ENCODE measurements at regions not wholly inside any gene's neighbourhood (a gene's known extent, or its start where the extent isn't known, plus 50 kb on each side); places are given as distances from the start of the nearest gene placed in this dataset.
"Not testable (repeated sequence)": the region's sequence is repeated elsewhere in the genome, so short reads cannot be mapped to it uniquely, and the experiment has no call there.

- no peak overlapping the region for H3K4me3 ChIP-seq (ENCODE audit: low read length)
- peak; percentile 2 for DNase-seq (ENCODE audit: low read depth)
- no peak for TF ChIP-seq CTCF (conservative IDR thresholded peaks at IDR 0.05; ENCODE audit: low read length)
Measured at GRCh38 chr4:43457866-43458265, 565.4 kb downstream of the GRXCR1 start.

- no peak for TF ChIP-seq CTCF (conservative IDR thresholded peaks at IDR 0.05; ENCODE audit: low read length)
- H3K4me3 ChIP-seq (ENCODE audit: low read length): no peak overlapping the region
- DNase-seq (ENCODE audit: low read depth): no peak
Measured at GRCh38 chr4:43458293-43458692, 565.8 kb downstream of the GRXCR1 start.

- H3K4me3 ChIP-seq (ENCODE audit: low read length): no peak overlapping the region
- TF ChIP-seq CTCF (conservative IDR thresholded peaks at IDR 0.05; ENCODE audit: low read length): peak; percentile 9; the same call in 1 of the 2 replicates
- DNase-seq (ENCODE audit: low read depth): no peak
Measured at GRCh38 chr4:43471950-43472349, 579.4 kb downstream of the GRXCR1 start.

- no peak for TF ChIP-seq CTCF (conservative IDR thresholded peaks at IDR 0.05; ENCODE audit: low read length)
- no peak for DNase-seq (ENCODE audit: low read depth)
- H3K4me3 ChIP-seq (ENCODE audit: low read length): no peak overlapping the region
Measured at GRCh38 chr4:43481526-43481925, 589.0 kb downstream of the GRXCR1 start.

GRCh38 chr4:43485196-43485595, 592.7 kb downstream of the GRXCR1 start:
- no peak for DNase-seq (ENCODE audit: low read depth)
- H3K4me3 ChIP-seq (ENCODE audit: low read length): no peak overlapping the region
- no peak for TF ChIP-seq CTCF (conservative IDR thresholded peaks at IDR 0.05; ENCODE audit: low read length)

GRCh38 chr4:43496188-43496587, 603.7 kb downstream of the GRXCR1 start:
- no peak overlapping the region for H3K4me3 ChIP-seq (ENCODE audit: low read length)
- no peak for DNase-seq (ENCODE audit: low read depth)
- TF ChIP-seq CTCF (conservative IDR thresholded peaks at IDR 0.05; ENCODE audit: low read length): no peak

- TF ChIP-seq CTCF (conservative IDR thresholded peaks at IDR 0.05; ENCODE audit: low read length): no peak
- no peak for DNase-seq (ENCODE audit: low read depth)
- H3K4me3 ChIP-seq (ENCODE audit: low read length): no peak overlapping the region
Measured at GRCh38 chr4:43496602-43497001, 604.1 kb downstream of the GRXCR1 start.

GRCh38 chr4:43505823-43506222, 613.3 kb downstream of the GRXCR1 start:
- not testable (repeated sequence) for H3K4me3 ChIP-seq (ENCODE audit: low read length); DNase-seq (ENCODE audit: low read depth)

All from AG10803 (cell line).